ENCODE measurements at regions not wholly inside any gene's neighbourhood (a gene's known extent, or its start where the extent isn't known, plus 50 kb on each side); places are given as distances from the start of the nearest gene placed in this dataset.

- Histone ChIP-seq H3K9me3 (ENCODE audit: insufficient read depth, low read depth, low read length) (no peaks in the 10 kb centered on the region), H3K9me2 (replicated peaks; ENCODE audit: low read depth, low read length) (no peaks in the 10 kb centered on the region), H4K20me1 (ENCODE audit: insufficient read depth, low read length, poor library complexity, severe bottlenecking) (no peaks in the 10 kb centered on the region), H2AFZ (ENCODE audit: low read length) (no peak overlapping the region), H3K9ac (ENCODE audit: low read depth, low read length, poor library complexity, severe bottlenecking) (no peak overlapping the region), H3K4me2 (ENCODE audit: low read depth, low read length, poor library complexity, severe bottlenecking) (no peak overlapping the region), H3K4me1 (ENCODE audit: insufficient read depth, low read length, poor library complexity, severe bottlenecking) (no peaks in the 10 kb centered on the region), H3K4me3 (ENCODE audit: low read length, poor library complexity, severe bottlenecking) (no peak overlapping the region), H3K27me3 (ENCODE audit: insufficient read depth, low read length, poor library complexity, severe bottlenecking) (no peaks in the 10 kb centered on the region), H3K36me3 (ENCODE audit: insufficient read depth, low read length) (no peaks in the 10 kb centered on the region), H3K79me2 (ENCODE audit: insufficient read depth, low read length) (no peaks in the 10 kb centered on the region), H3F3A (ENCODE audit: low read depth) (no peaks in the 10 kb centered on the region)
- TF ChIP-seq, protein P1, sequence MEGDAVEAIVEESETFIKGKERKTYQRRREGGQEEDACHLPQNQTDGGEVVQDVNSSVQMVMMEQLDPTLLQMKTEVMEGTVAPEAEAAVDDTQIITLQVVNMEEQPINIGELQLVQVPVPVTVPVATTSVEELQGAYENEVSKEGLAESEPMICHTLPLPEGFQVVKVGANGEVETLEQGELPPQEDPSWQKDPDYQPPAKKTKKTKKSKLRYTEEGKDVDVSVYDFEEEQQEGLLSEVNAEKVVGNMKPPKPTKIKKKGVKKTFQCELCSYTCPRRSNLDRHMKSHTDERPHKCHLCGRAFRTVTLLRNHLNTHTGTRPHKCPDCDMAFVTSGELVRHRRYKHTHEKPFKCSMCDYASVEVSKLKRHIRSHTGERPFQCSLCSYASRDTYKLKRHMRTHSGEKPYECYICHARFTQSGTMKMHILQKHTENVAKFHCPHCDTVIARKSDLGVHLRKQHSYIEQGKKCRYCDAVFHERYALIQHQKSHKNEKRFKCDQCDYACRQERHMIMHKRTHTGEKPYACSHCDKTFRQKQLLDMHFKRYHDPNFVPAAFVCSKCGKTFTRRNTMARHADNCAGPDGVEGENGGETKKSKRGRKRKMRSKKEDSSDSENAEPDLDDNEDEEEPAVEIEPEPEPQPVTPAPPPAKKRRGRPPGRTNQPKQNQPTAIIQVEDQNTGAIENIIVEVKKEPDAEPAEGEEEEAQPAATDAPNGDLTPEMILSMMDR (conservative IDR thresholded peaks at IDR 0.05; ENCODE audit: low read length), result no peak
- no peak for TF ChIP-seq EZH2phosphoT487 (IDR thresholded peaks at IDR 0.05; ENCODE audit: borderline replicate concordance)
Measured at GRCh38 chr4:66589183-66589582, 918.9 kb upstream of the EPHA5 start.

- Histone ChIP-seq H3K4me3 (ENCODE audit: low read length, poor library complexity, severe bottlenecking) (no peak overlapping the region), H3K27me3 (ENCODE audit: insufficient read depth, low read length, poor library complexity, severe bottlenecking) (no peaks in the 10 kb centered on the region), H3K9me2 (replicated peaks; ENCODE audit: low read depth, low read length) (no peaks in the 10 kb centered on the region), H3K36me3 (ENCODE audit: insufficient read depth, low read length) (no peaks in the 10 kb centered on the region), H3K9ac (ENCODE audit: low read depth, low read length, poor library complexity, severe bottlenecking) (no peak overlapping the region), H3K79me2 (ENCODE audit: insufficient read depth, low read length) (no peaks in the 10 kb centered on the region), H3K4me1 (ENCODE audit: insufficient read depth, low read length, poor library complexity, severe bottlenecking) (no peaks in the 10 kb centered on the region), H3F3A (ENCODE audit: low read depth) (no peaks in the 10 kb centered on the region), H2AFZ (ENCODE audit: low read length) (no peak overlapping the region), H3K4me2 (ENCODE audit: low read depth, low read length, poor library complexity, severe bottlenecking) (no peak overlapping the region), H4K20me1 (ENCODE audit: insufficient read depth, low read length, poor library complexity, severe bottlenecking) (no peaks in the 10 kb centered on the region), H3K9me3 (ENCODE audit: insufficient read depth, low read depth, low read length) (no peaks in the 10 kb centered on the region)
- TF ChIP-seq, protein P1 (conservative IDR thresholded peaks at IDR 0.05; ENCODE audit: low read length), result no peak
- no peak for TF ChIP-seq EZH2phosphoT487 (IDR thresholded peaks at IDR 0.05; ENCODE audit: borderline replicate concordance)
Measured at GRCh38 chr4:66585767-66586166, 915.5 kb upstream of the EPHA5 start.

DNA sequence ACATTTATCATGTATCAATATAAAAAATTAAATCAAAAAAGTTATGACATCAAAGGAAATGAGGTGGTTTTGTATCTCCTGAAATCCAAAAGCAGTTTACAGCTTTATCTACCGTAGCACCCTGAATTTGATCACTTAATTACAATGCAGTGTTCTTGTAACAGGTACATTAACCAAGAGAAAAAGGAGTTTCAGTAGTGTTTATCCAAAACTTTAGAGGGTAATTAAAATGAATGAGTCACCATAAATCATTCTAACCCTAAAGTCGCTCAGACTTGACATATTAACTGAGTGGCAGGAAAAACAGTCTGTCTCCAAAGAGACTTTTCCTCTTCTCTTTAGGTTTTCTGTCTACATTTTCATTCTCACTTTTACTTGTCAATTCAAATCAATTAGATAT lies 907.6 kb upstream of the EPHA5 start:
- H3K9me2 ChIP-seq (replicated peaks; ENCODE audit: low read depth, low read length), result no peaks in the 10 kb centered on the region
- no peaks in the 10 kb centered on the region for H3K79me2 ChIP-seq (ENCODE audit: insufficient read depth, low read length)
- no peaks in the 10 kb centered on the region for H3F3A ChIP-seq (ENCODE audit: low read depth)
- H3K4me1 ChIP-seq (ENCODE audit: insufficient read depth, low read length, poor library complexity, severe bottlenecking), result no peaks in the 10 kb centered on the region
- no peak overlapping the region for H3K4me3 ChIP-seq (ENCODE audit: low read length, poor library complexity, severe bottlenecking)
- no peaks in the 10 kb centered on the region for H4K20me1 ChIP-seq (ENCODE audit: insufficient read depth, low read length, poor library complexity, severe bottlenecking)
- no peaks in the 10 kb centered on the region for H3K27me3 ChIP-seq (ENCODE audit: insufficient read depth, low read length, poor library complexity, severe bottlenecking)
- H3K9me3 ChIP-seq (ENCODE audit: insufficient read depth, low read depth, low read length), result no peaks in the 10 kb centered on the region
- no peak overlapping the region for H3K9ac ChIP-seq (ENCODE audit: low read depth, low read length, poor library complexity, severe bottlenecking)
- H2AFZ ChIP-seq (ENCODE audit: low read length), result no peak overlapping the region
- no peaks in the 10 kb centered on the region for H3K36me3 ChIP-seq (ENCODE audit: insufficient read depth, low read length)
- H3K4me2 ChIP-seq (ENCODE audit: low read depth, low read length, poor library complexity, severe bottlenecking), result no peak overlapping the region
- TF ChIP-seq, protein P1 (conservative IDR thresholded peaks at IDR 0.05; ENCODE audit: low read length), result no peak
- TF ChIP-seq EZH2phosphoT487 (IDR thresholded peaks at IDR 0.05; ENCODE audit: borderline replicate concordance), result no peak
